K562 (cell line): ENCODE measurements at regions not wholly inside any gene's neighbourhood (a gene's known extent, or its start where the extent isn't known, plus 50 kb on each side); places are given as distances from the start of the nearest gene placed in this dataset.

Experiments used
- ATAC-seq: fragments of 200-7000 bp; cut with Tn5 transposase; 3 replicates; pipeline ENCODE4 v1.9.1; 2020; ENCODE audit warnings: moderate library complexity
- BruUV-seq: library from RNA; stranded (reverse); fragments of 400-500 nt; replicated peaks from 2 replicates; lab custom pipeline; 2021; lab: Mats Ljungman, UMichigan
- CTCF ChIA-PET: fragments of 300-600 bp; formaldehyde crosslinking; extraction: SDS; loops from one replicate; lab custom pipeline; 2021; ENCODE audit warnings: low intra/inter-chr PET ratio; lab: Yijun Ruan, JAX
- POLR2A ChIA-PET: fragments of 300-600, 350-650 bp; sonication (Branson Sonifier 250); formaldehyde crosslinking; extraction: SDS; loops from one replicate; lab custom pipeline; 2021; ENCODE audit warnings: antibody characterized with exemption, inconsistent platforms; lab: Yijun Ruan, JAX
- DNase-seq, 4 experiments: peaks; one replicate each; pipeline versions ENCODE4 v3.0.0 to v3.0.0-alpha.2; 2011 to 2018; ENCODE audit warnings: low spot score in 3 of 4, mixed read lengths in 3 of 4; ENCODE audit errors: extremely low read depth in 1 of 4
- FAIRE-seq: peaks from 2 replicates; lab custom pipeline; 2011; peaks lifted over from hg19 to GRCh38; lab: Jason Lieb, UNC
- H2AFZ ChIP-seq: 2 replicates; pipeline ENCODE4 v1.6.0; 2011; ENCODE audit warnings: low read depth, low read length, control low read depth, inconsistent platforms
- H3K27ac ChIP-seq: fragments of 200-600 bp; 3 replicates; pipeline ENCODE4 v1.8.0; 2011; ENCODE audit warnings: low read depth, mild to moderate bottlenecking, control low read depth, inconsistent platforms, low read length, moderate library complexity, mixed read lengths; ENCODE audit errors: extremely low read depth
- H3K27me3 ChIP-seq, 2 experiments: fragments of 300-600 bp in 1 of 2; 2 replicates in 1 of 2; 3 replicates in 1 of 2; pipeline versions ENCODE4 v1.6.0 to v1.8.0; 2011; ENCODE audit warnings: inconsistent platforms in 2 of 2, low read length in 2 of 2, mild to moderate bottlenecking in 1 of 2, mixed read lengths in 1 of 2, moderate library complexity in 1 of 2; ENCODE audit not compliant: control insufficient read depth in 2 of 2, insufficient read depth in 2 of 2
- H3K36me3 ChIP-seq: fragments of 300-600 bp; 3 replicates; pipeline ENCODE4 v1.8.0; 2011; ENCODE audit warnings: mild to moderate bottlenecking, low read length, inconsistent platforms; ENCODE audit not compliant: control insufficient read depth, insufficient read depth
- H3K4me1 ChIP-seq, 2 experiments: fragments of 200-600 bp in 1 of 2; replicated peaks in 1 of 2; 2 replicates in 1 of 2; 3 replicates in 1 of 2; pipeline versions ENCODE4 v1.5.1 to v1.8.0; 2011; ENCODE audit warnings: inconsistent platforms in 2 of 2, low read length in 2 of 2, mild to moderate bottlenecking in 1 of 2, mixed read lengths in 1 of 2, moderate library complexity in 1 of 2; ENCODE audit not compliant: control insufficient read depth in 2 of 2, insufficient read depth in 2 of 2
- H3K4me2 ChIP-seq: 2 replicates; pipeline ENCODE4 v1.6.1; 2011; ENCODE audit warnings: low read length, control low read depth, inconsistent platforms, mixed read lengths; ENCODE audit not compliant: insufficient read depth
- H3K4me3 ChIP-seq: fragments of 200-600 bp; sonication (generic), shearing (Covaris generic); 2 replicates; pipeline ENCODE4 v1.5.1; 2016; ENCODE audit warnings: control low read depth, inconsistent platforms
- H3K79me2 ChIP-seq: fragments of 200-600 bp; 3 replicates; pipeline ENCODE4 v1.8.0; 2011; ENCODE audit warnings: low read length, inconsistent platforms; ENCODE audit not compliant: control insufficient read depth, insufficient read depth
- H3K9ac ChIP-seq, 2 experiments: 2 replicates each; pipeline versions ENCODE4 v1.6.0 to v1.6.1; 2011; ENCODE audit warnings: low read depth in 2 of 2, low read length in 2 of 2, control low read depth in 1 of 2, inconsistent platforms in 1 of 2, mild to moderate bottlenecking in 1 of 2, mixed read lengths in 1 of 2; ENCODE audit not compliant: insufficient read depth in 1 of 2
- H3K9me1 ChIP-seq: one replicate; pipeline ENCODE4 v1.6.0; 2011; ENCODE audit warnings: inconsistent platforms, mild to moderate bottlenecking, low read length, moderate library complexity; ENCODE audit not compliant: control insufficient read depth, insufficient read depth
- H3K9me3 ChIP-seq: replicated peaks from 2 replicates; pipeline ENCODE4 v1.5.1; 2011; ENCODE audit warnings: low read depth, low read length, inconsistent platforms; ENCODE audit not compliant: control insufficient read depth, insufficient read depth
- H4K20me1 ChIP-seq: replicated peaks from 2 replicates; pipeline ENCODE4 v1.6.1; 2011; ENCODE audit warnings: low read length, inconsistent platforms, mixed read lengths; ENCODE audit not compliant: control insufficient read depth, insufficient read depth
- CBX5 ChIP-seq: IDR thresholded peaks from 2 replicates; pipeline ENCODE4 v1.6.1; 2014; ENCODE audit warnings: low read depth, borderline replicate concordance
- DNMT1 ChIP-seq: fragments of 450-650 bp; IDR thresholded peaks from 2 replicates; pipeline ENCODE4 v1.6.1; 2016; ENCODE audit warnings: antibody characterized with exemption, mild to moderate bottlenecking
- IFI16 ChIP-seq: fragments of 250-450 bp; sonication (Bioruptor Pico); IDR thresholded peaks from 2 replicates; pipeline ENCODE4 v2.1.2; 2022; ENCODE audit warnings: mild to moderate bottlenecking, inconsistent platforms
- PML ChIP-seq: IDR thresholded peaks from 2 replicates; pipeline ENCODE4 v1.6.1; 2012; ENCODE audit warnings: low read length, inconsistent platforms
- RBBP5 ChIP-seq: fragments of 200-600 bp; sonication (generic); IDR thresholded peaks from 2 replicates; pipeline ENCODE4 v1.6.1; 2012; ENCODE audit warnings: borderline replicate concordance, mild to moderate bottlenecking, low read length, control low read depth, inconsistent platforms; ENCODE audit not compliant: insufficient read depth, poor library complexity, severe bottlenecking
- RUNX1 ChIP-seq: sonication (generic); IDR thresholded peaks from 2 replicates; pipeline ENCODE4 v1.6.1; 2016; ENCODE audit warnings: antibody characterized with exemption, low read depth
- SMAD1 ChIP-seq: fragments of 150-350 bp; IDR thresholded peaks from 2 replicates; pipeline ENCODE4 v1.6.1; 2014; ENCODE audit warnings: low read length, low read depth; ENCODE audit not compliant: partially characterized antibody
- TCF7 ChIP-seq: sonication (generic); IDR thresholded peaks from 2 replicates; pipeline ENCODE4 v1.6.1; 2016; ENCODE audit warnings: antibody characterized with exemption, borderline replicate concordance
- ZBTB17 ChIP-seq: fragments of 450-650 bp; formaldehyde crosslinking; IDR thresholded peaks from 2 replicates; pipeline ENCODE4 v1.4.0; 2020; ENCODE audit warnings: mild to moderate bottlenecking
- WGBS: fragments of 100-300 bp; shearing (Covaris generic); methylation state at CpG from one replicate; pipeline ENCODE4 v1.1.6; 2016; ENCODE audit warnings: low coverage, mixed read lengths; ENCODE audit not compliant: insufficient coverage; ENCODE audit errors: missing lambda C conversion rate; 5-methylcytosine and 5-hydroxymethylcytosine counted together
- in situ Hi-C: fragments of 300-500 bp; cut with MboI; formaldehyde crosslinking; loops from 4 replicates; pipeline ENCODE4 v1.15.0; 2018; ENCODE audit warnings: inconsistent platforms, mixed read lengths
- intact Hi-C: fragments of 100-400 bp; cut with micrococcal nuclease; formaldehyde crosslinking; loops from 2 replicates; pipeline ENCODE4 v1.14.2; 2022
- TF ChIP-seq, protein P1 (sequence below): IDR thresholded peaks from 3 replicates; pipeline ENCODE4 v1.6.1; 2011; ENCODE audit warnings: borderline replicate concordance, mild to moderate bottlenecking; ENCODE audit not compliant: insufficient read length, insufficient read depth
- TF ChIP-seq, protein P2 (sequence below): sonication (generic); formaldehyde crosslinking; IDR thresholded peaks from 2 replicates; pipeline ENCODE4 v1.8.0; 2022; ENCODE audit warnings: mild to moderate bottlenecking, missing genetic modification reagents, borderline replicate concordance

DNA sequence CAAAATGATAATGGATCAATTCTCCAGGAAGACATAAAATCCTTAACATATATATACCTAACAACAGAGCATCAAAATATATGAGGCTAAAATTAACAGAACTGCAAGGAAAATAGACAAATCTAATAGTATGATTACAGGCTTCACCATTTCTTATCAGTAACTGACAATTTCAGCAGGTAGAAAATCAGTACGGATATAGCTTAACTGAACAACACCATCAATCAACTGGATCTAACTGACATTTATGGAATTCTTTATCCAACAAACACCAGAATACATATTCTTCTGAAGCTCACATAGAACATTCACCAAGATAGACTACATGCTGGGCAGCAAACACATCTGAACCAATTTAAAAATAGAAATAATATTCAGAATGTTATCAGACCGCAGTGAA lies 121.1 kb upstream of the CDC14C start:
- intact Hi-C loops (no loop called here), in situ Hi-C loops (no loop called here)
- TF ChIP-seq SMAD1 (no peak), PML (no peak), ZBTB17 (no peak), DNMT1 (no peak), CBX5 (no peak), TCF7 (no peak), RBBP5 (no peak), IFI16 (CRISPR knock-in tag) (no peak), RUNX1 (no peak)
- TF ChIP-seq, protein P1, sequence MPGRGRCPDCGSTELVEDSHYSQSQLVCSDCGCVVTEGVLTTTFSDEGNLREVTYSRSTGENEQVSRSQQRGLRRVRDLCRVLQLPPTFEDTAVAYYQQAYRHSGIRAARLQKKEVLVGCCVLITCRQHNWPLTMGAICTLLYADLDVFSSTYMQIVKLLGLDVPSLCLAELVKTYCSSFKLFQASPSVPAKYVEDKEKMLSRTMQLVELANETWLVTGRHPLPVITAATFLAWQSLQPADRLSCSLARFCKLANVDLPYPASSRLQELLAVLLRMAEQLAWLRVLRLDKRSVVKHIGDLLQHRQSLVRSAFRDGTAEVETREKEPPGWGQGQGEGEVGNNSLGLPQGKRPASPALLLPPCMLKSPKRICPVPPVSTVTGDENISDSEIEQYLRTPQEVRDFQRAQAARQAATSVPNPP, result no peak
- TF ChIP-seq, protein P2, sequence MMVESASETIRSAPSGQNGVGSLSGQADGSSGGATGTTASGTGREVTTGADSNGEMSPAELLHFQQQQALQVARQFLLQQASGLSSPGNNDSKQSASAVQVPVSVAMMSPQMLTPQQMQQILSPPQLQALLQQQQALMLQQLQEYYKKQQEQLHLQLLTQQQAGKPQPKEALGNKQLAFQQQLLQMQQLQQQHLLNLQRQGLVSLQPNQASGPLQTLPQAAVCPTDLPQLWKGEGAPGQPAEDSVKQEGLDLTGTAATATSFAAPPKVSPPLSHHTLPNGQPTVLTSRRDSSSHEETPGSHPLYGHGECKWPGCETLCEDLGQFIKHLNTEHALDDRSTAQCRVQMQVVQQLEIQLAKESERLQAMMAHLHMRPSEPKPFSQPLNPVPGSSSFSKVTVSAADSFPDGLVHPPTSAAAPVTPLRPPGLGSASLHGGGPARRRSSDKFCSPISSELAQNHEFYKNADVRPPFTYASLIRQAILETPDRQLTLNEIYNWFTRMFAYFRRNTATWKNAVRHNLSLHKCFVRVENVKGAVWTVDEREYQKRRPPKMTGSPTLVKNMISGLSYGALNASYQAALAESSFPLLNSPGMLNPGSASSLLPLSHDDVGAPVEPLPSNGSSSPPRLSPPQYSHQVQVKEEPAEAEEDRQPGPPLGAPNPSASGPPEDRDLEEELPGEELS, result no peak
- ATAC-seq (no peak), FAIRE-seq (no peak), DNase-seq (no peak)
- ChIA-PET POLR2A (no interaction called here), CTCF (interaction anchor here (0.6 kb wide), 1 partner anchor 74 kb away, joined by 3 read pairs; no protein-coding TSS in a partner anchor)
- 2% methylated on average over 2 of the region's 2 CpGs for WGBS
- BruUV-seq, result no TSS peak
- H3K9ac ChIP-seq, result no peak overlapping the region
- H2AFZ ChIP-seq, result no peak overlapping the region
- no peaks in the 10 kb centered on the region for H4K20me1 ChIP-seq
- no peak overlapping the region for H3K4me3 ChIP-seq
- no peaks in the 10 kb centered on the region for H3K79me2 ChIP-seq
- no peak overlapping the region for H3K4me2 ChIP-seq
- no peaks in the 10 kb centered on the region for H3K9me1 ChIP-seq
- no peaks in the 10 kb centered on the region for H3K4me1 ChIP-seq
- no peaks in the 10 kb centered on the region for H3K9me3 ChIP-seq
- no peaks in the 10 kb centered on the region for H3K27me3 ChIP-seq
- no peaks in the 10 kb centered on the region for H3K36me3 ChIP-seq
- H3K27ac ChIP-seq, result no peak overlapping the region
